HepG2 (cell line): ENCODE measurements at regions not wholly inside any gene's neighbourhood (a gene's known extent, or its start where the extent isn't known, plus 50 kb on each side); places are given as distances from the start of the nearest gene placed in this dataset.

Experiments
- ATAC-seq: fragments of 200-7000 bp; cut with Tn5 transposase; 3 replicates; pipeline ENCODE4 v1.9.1; 2020; ENCODE audit warnings: mild to moderate bottlenecking, moderate library complexity
- BruUV-seq: library from RNA; stranded (reverse); fragments of 400-500 nt; replicated peaks from 2 replicates; lab custom pipeline; 2021; lab: Mats Ljungman, UMichigan
- CTCF ChIA-PET: fragments of 300-600 bp; formaldehyde crosslinking; extraction: SDS; loops from one replicate; lab custom pipeline; 2021; ENCODE audit warnings: low total read pairs, inconsistent platforms, low intra/inter-chr PET ratio; lab: Yijun Ruan, JAX
- POLR2A ChIA-PET: fragments of 350-600 bp; sonication (Branson Sonifier 250); formaldehyde crosslinking; loops from one replicate; lab custom pipeline; 2020; ENCODE audit warnings: antibody characterized with exemption, inconsistent platforms; lab: Yijun Ruan, JAX
- DNase-seq: peaks from one replicate; pipeline ENCODE4 v3.0.0-alpha.2; 2015; ENCODE audit warnings: low spot score
- FAIRE-seq: peaks from 3 replicates; lab custom pipeline; 2011; peaks lifted over from hg19 to GRCh38; lab: Jason Lieb, UNC
- H2AFZ ChIP-seq: one replicate; pipeline ENCODE4 v1.6.1; 2011; ENCODE audit warnings: low read length, inconsistent platforms
- H3K27ac ChIP-seq: fragments of 300-600 bp; 3 replicates; pipeline ENCODE4 v1.8.0; 2011; ENCODE audit warnings: mixed run types, mild to moderate bottlenecking, mixed read lengths, low read length, inconsistent platforms; ENCODE audit not compliant: insufficient read depth; ENCODE audit errors: extremely low read length
- H3K27me3 ChIP-seq, 2 experiments: fragments of 200-600 bp in 1 of 2; 2 replicates in 1 of 2; 3 replicates in 1 of 2; pipeline versions ENCODE4 v1.6.0 to v1.8.0; 2011; ENCODE audit warnings: low read length in 2 of 2, mild to moderate bottlenecking in 2 of 2, moderate library complexity in 2 of 2, inconsistent platforms in 1 of 2; ENCODE audit not compliant: insufficient read depth in 2 of 2, control insufficient read depth in 1 of 2
- H3K36me3 ChIP-seq, 2 experiments: fragments of 200-600 bp in 1 of 2; replicated peaks in 1 of 2; 2 replicates in 1 of 2; 3 replicates in 1 of 2; pipeline versions ENCODE4 v1.5.1 to v1.8.0; 2011; ENCODE audit warnings: low read length in 2 of 2, inconsistent platforms in 1 of 2; ENCODE audit not compliant: insufficient read depth in 2 of 2, control insufficient read depth in 1 of 2
- H3K4me1 ChIP-seq: 2 replicates; pipeline ENCODE4 v1.5.1; 2012; ENCODE audit warnings: low read length, inconsistent platforms; ENCODE audit not compliant: insufficient read depth
- H3K4me2 ChIP-seq: 2 replicates; pipeline ENCODE4 v1.6.0; 2011; ENCODE audit warnings: low read depth, low read length, inconsistent platforms
- H3K4me3 ChIP-seq, 3 experiments: fragments of 200-600 bp in 1 of 3; sonication (generic), shearing (Covaris generic) in 1 of 3; replicated peaks in 1 of 3; 2 replicates each; pipeline ENCODE4 v1.5.1; 2011 to 2016; ENCODE audit warnings: low read length in 3 of 3, inconsistent platforms in 2 of 3, low read depth in 2 of 3, mild to moderate bottlenecking in 2 of 3, control low read depth in 1 of 3, mixed read lengths in 1 of 3; ENCODE audit not compliant: insufficient read depth in 1 of 3
- H3K79me2 ChIP-seq: one replicate; pipeline ENCODE4 v1.6.1; 2011; ENCODE audit warnings: low read length, inconsistent platforms; ENCODE audit not compliant: insufficient read depth
- H3K9ac ChIP-seq: 2 replicates; pipeline ENCODE4 v1.6.0; 2011; ENCODE audit warnings: mild to moderate bottlenecking, low read depth, low read length, inconsistent platforms; ENCODE audit not compliant: insufficient read depth
- H3K9me3 ChIP-seq: 2 replicates; pipeline ENCODE4 v1.5.1; 2012; ENCODE audit warnings: mild to moderate bottlenecking, low read length
- H4K20me1 ChIP-seq: 2 replicates; pipeline ENCODE4 v1.6.0; 2011; ENCODE audit warnings: inconsistent platforms, mild to moderate bottlenecking, low read length, moderate library complexity; ENCODE audit not compliant: insufficient read depth
- ARID5B ChIP-seq: IDR thresholded peaks from 2 replicates; pipeline ENCODE4 v1.4.0; 2020; ENCODE audit warnings: mild to moderate bottlenecking, missing genetic modification reagents
- CCAR2 ChIP-seq: fragments of 200-400 bp; formaldehyde crosslinking; optimal IDR thresholded peaks from 2 replicates; pipeline ENCODE3; 2018; ENCODE audit warnings: low read depth, mild to moderate bottlenecking, low read length, moderate library complexity
- CEBPG ChIP-seq: IDR thresholded peaks from 2 replicates; pipeline ENCODE4 v1.6.1; 2016
- FOXJ3 ChIP-seq: sonication (generic); formaldehyde crosslinking; IDR thresholded peaks from 2 replicates; pipeline ENCODE4 v1.4.0; 2020; ENCODE audit warnings: missing genetic modification reagents, mild to moderate bottlenecking, borderline replicate concordance
- HHEX ChIP-seq: IDR thresholded peaks from 2 replicates; pipeline ENCODE4 v1.6.1; 2016; ENCODE audit warnings: control low read depth
- HMGXB3 ChIP-seq: sonication (generic); formaldehyde crosslinking; IDR thresholded peaks from 2 replicates; pipeline ENCODE4 v1.4.0; 2020; ENCODE audit warnings: missing genetic modification reagents, borderline replicate concordance
- IKZF1 ChIP-seq: fragments of 450-650 bp; IDR thresholded peaks from 2 replicates; pipeline ENCODE4 v1.7.1; 2016
- JUNB ChIP-seq: sonication (generic); formaldehyde crosslinking; IDR thresholded peaks from 2 replicates; pipeline ENCODE4 v1.8.0; 2022; ENCODE audit warnings: missing genetic modification reagents, mild to moderate bottlenecking, borderline replicate concordance
- KMT2B ChIP-seq: IDR thresholded peaks from 2 replicates; pipeline ENCODE4 v1.6.1; 2016; ENCODE audit warnings: missing genetic modification reagents, missing compliant biosample characterization
- NCOA1 ChIP-seq: sonication (generic); formaldehyde crosslinking; IDR thresholded peaks from 2 replicates; pipeline ENCODE4 v1.9.0; 2021; ENCODE audit warnings: missing genetic modification reagents
- NFE2L2 ChIP-seq: fragments of 150-350 bp; IDR thresholded peaks from 2 replicates; pipeline ENCODE4 v1.6.1; 2014; ENCODE audit warnings: low read length
- NRL ChIP-seq: sonication (generic); formaldehyde crosslinking; IDR thresholded peaks from 2 replicates; pipeline ENCODE4 v1.5.0; 2020; ENCODE audit warnings: missing genetic modification reagents, mild to moderate bottlenecking, moderate library complexity, borderline replicate concordance
- POGZ ChIP-seq: sonication (generic); formaldehyde crosslinking; IDR thresholded peaks from 2 replicates; pipeline ENCODE4 v1.4.0; 2020; ENCODE audit warnings: mild to moderate bottlenecking, missing genetic modification reagents
- RBFOX2 ChIP-seq: fragments of 200-400 bp; formaldehyde crosslinking; IDR thresholded peaks from 2 replicates; pipeline ENCODE4 v1.6.1; 2017; ENCODE audit warnings: low read depth, mild to moderate bottlenecking, low read length
- SKIL ChIP-seq: sonication (generic); formaldehyde crosslinking; IDR thresholded peaks from 2 replicates; pipeline ENCODE4 v1.8.0; 2022; ENCODE audit warnings: missing genetic modification reagents, mild to moderate bottlenecking, moderate library complexity, borderline replicate concordance
- ZNF562 ChIP-seq: sonication (generic); formaldehyde crosslinking; IDR thresholded peaks from 2 replicates; pipeline ENCODE4 v1.8.0; 2022; ENCODE audit warnings: missing genetic modification reagents, borderline replicate concordance
- WGBS: methylation state at CpG from one replicate; pipeline ENCODE4 v1.1.6; 2017; ENCODE audit warnings: low lambda C conversion rate; 5-methylcytosine and 5-hydroxymethylcytosine counted together
- in situ Hi-C: cut with HindIII; loops from 2 replicates; pipeline ENCODE4 v1.10.0; 2017; ENCODE audit warnings: low pct_unique_long_range_greater_than_20kb; ENCODE audit not compliant: extremely low pct_ligation_motif_present
- intact Hi-C: fragments of 100-400 bp; cut with micrococcal nuclease; formaldehyde crosslinking; loops from one replicate; pipeline ENCODE4 v1.10.0; 2022; ENCODE audit not compliant: unreplicated experiment

GRCh38 chr6:81847866-81848265, 95.4 kb upstream of the TENT5A start:
- no peak for FAIRE-seq
- TF ChIP-seq HMGXB3 (no peak), ZNF562 (CRISPR knock-in tag) (no peak), NRL (no peak), POGZ (CRISPR knock-in tag) (0 out of 2 replicates have a peak, but pooled peaks have one; percentile 21), NCOA1 (CRISPR knock-in tag) (no peak), IKZF1 (no peak), HHEX (CRISPR knock-in tag) (no peak), KMT2B (no peak), RBFOX2 (no peak), CCAR2 (no peak), JUNB (CRISPR knock-in tag) (no peak), SKIL (CRISPR knock-in tag) (no peak), NFE2L2 (no peak), ARID5B (CRISPR knock-in tag) (0 out of 2 replicates have a peak, but pooled peaks have one; percentile 19), CEBPG (CRISPR knock-in tag) (no peak), FOXJ3 (CRISPR knock-in tag) (no peak)

More at GRCh38 chr6:81847866-81848265, 95.4 kb upstream of the TENT5A start:
- Histone ChIP-seq H3K9ac (no peak overlapping the region), H3K4me1 (peaks cover 33% of the 10 kb centered on the region), H3K27ac (peak overlapping the region; percentile 10), H3K4me2 (peak overlapping the region; percentile 38), H3K27me3 (no peaks in the 10 kb centered on the region), H3K9me3 (no peaks in the 10 kb centered on the region), H3K79me2 (no peaks in the 10 kb centered on the region), H3K4me3 (no peak overlapping the region), H2AFZ (no peak overlapping the region), H3K36me3 (no peaks in the 10 kb centered on the region), H4K20me1 (no peaks in the 10 kb centered on the region)
- peak; percentile 80 for DNase-seq
- 73% methylated on average over 3 of the region's 3 CpGs for WGBS
- intact Hi-C loops (loop anchor here (10.0 kb wide), 1 partner anchor 327 kb away; no protein-coding TSS in a partner anchor), in situ Hi-C loops (no loop called here)
- BruUV-seq = no TSS peak
- no peak; the same call in 2 of the 3 replicates for ATAC-seq
- CTCF ChIA-PET = no interaction called here
- POLR2A ChIA-PET = no interaction called here
